ENCODE measurements at regions not wholly inside any gene's neighbourhood (a gene's known extent, or its start where the extent isn't known, plus 50 kb on each side); places are given as distances from the start of the nearest gene placed in this dataset.

DNA sequence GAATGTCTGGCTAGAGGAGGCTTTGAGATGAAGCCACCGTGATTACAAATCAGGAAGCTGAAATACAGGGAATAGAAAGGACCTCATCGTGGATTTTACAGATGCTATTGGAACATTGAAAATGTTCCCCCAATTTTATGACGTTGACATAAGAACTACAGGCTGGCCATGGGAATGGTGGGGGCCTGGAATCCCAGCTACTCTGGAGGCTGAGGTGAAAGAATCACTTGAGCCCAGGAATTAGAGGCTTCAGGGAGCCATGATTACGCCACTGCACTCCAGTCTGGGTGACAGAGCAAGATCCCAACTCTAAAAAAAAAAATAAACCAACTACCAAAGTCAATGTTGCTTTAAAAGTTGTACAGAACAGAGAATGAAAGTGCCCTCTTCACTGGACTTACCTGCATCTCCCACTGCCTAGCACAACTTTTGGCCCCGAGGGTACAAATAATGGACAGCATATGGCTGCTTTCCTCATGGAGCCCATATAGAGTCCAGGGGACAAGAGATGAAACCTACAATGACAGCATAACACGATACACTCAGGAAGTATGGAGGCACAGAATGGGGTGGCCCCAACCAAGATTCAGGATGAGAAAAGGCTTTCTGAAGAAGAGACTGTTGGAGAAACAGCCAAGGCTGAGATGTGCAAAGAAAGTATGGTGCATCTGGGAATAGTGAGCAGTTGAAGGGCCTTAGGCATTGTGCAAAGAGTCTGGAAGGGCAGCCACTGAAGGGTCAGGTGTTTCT lies 254.8 kb downstream of the MYCN start:
- no peaks in the 10 kb centered on the region for H3K9me3 ChIP-seq (ENCODE audit: insufficient read depth, low read depth, low read length)
- no peaks in the 10 kb centered on the region for H3K4me1 ChIP-seq (ENCODE audit: insufficient read depth, low read length)
- no peak overlapping the region for H3K27ac ChIP-seq (ENCODE audit: low read depth, low read length)
- no peak overlapping the region for H3K4me3 ChIP-seq (ENCODE audit: low read length)
- H3K36me3 ChIP-seq (ENCODE audit: insufficient read depth, low read length) = no peaks in the 10 kb centered on the region
- 88% methylated on average over 6 of the region's 6 CpGs for WGBS
- no peaks in the 10 kb centered on the region for H3K27me3 ChIP-seq (ENCODE audit: insufficient read depth, low read length)
- H3K9ac ChIP-seq (ENCODE audit: low read depth, low read length) = no peak overlapping the region

DNA sequence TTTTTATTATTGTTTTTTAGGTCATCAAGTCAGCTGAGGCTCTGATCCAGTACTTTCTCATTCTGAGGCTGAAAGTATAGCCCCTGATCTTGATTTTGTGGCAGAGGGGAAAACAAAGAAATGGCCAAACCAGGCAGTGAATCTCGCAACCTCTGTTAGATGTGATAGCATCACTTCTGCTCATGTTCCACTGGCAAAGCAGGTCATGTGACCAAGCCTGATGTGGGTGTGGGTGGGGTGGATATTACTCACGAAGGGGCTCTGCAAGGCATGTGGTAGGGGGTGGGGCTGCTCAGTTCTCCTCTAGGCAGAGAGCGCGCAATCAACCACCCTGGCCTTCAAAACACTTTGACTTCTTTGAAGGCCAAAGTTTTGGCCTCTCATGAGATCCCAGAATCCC lies 254.2 kb downstream of the MYCN start:
- no peaks in the 10 kb centered on the region for H3K9me3 ChIP-seq (ENCODE audit: insufficient read depth, low read depth, low read length)
- H3K27ac ChIP-seq (ENCODE audit: low read depth, low read length) = no peak overlapping the region
- no peak overlapping the region for H3K9ac ChIP-seq (ENCODE audit: low read depth, low read length)
- 84% methylated on average over 4 of the region's 4 CpGs for WGBS
- no peak overlapping the region for H3K4me3 ChIP-seq (ENCODE audit: low read length)
- no peaks in the 10 kb centered on the region for H3K27me3 ChIP-seq (ENCODE audit: insufficient read depth, low read length)
- no peaks in the 10 kb centered on the region for H3K4me1 ChIP-seq (ENCODE audit: insufficient read depth, low read length)
- no peaks in the 10 kb centered on the region for H3K36me3 ChIP-seq (ENCODE audit: insufficient read depth, low read length)

DNA sequence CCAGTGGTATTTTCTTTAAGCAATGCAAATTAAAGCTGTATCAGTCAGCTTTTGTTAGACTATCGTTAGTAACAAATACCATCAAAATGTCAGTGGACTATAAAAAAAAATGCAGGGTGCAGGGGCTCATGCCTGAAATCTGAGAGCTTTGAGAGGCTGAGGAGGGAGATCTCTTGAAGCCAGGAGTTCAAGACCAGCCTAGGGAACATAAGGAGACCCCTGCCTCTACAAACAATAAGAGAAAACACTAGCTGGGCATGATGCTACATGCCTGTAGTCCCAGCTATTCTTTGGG lies 253.7 kb downstream of the MYCN start:
- H3K27me3 ChIP-seq (ENCODE audit: insufficient read depth, low read length) = no peaks in the 10 kb centered on the region
- H3K27ac ChIP-seq (ENCODE audit: low read depth, low read length) = no peak overlapping the region
- H3K4me1 ChIP-seq (ENCODE audit: insufficient read depth, low read length) = no peaks in the 10 kb centered on the region
- H3K4me3 ChIP-seq (ENCODE audit: low read length) = no peak overlapping the region
- no peaks in the 10 kb centered on the region for H3K9me3 ChIP-seq (ENCODE audit: insufficient read depth, low read depth, low read length)
- H3K9ac ChIP-seq (ENCODE audit: low read depth, low read length) = no peak overlapping the region
- WGBS = no CpG with 5 or more reads among the region's 1 CpG
- no peaks in the 10 kb centered on the region for H3K36me3 ChIP-seq (ENCODE audit: insufficient read depth, low read length)

DNA sequence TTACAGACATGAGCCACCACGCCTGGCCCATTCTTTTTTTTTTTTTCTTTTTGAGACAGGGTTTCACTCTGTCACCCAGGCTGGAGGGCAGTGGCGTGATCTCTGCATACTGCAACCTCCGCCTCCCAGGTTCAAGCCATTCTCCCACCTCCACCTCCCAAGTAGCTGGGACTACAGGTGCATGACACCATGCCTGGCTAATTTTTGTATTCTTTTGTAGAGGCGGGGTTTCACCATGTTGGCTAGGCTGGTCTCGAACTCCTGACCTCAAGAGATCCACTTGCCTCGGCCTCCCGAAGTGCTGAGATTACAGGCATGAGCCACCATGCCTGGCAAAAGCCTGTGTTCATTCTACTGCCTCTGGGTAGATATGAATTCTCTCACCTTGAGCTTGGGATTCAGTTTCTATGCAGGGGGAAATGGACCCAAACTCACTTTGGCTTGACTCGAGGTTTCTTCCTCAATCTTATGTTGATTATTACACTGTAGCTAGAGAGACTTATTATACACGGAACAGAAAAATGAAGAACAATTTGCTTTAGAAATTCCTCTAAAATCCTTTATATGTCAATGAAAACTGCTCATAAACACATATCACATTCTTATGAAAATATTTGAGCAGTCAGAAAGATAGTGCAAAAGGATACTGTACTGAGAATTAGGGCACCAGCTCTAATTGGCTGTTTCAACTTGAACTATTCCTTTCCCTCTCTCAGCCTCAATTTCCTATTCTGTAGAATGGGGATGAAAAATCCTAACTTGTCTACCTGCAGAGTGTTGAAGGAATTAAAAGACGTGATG lies 252.3 kb downstream of the MYCN start:
- Histone ChIP-seq H3K27ac (ENCODE audit: low read depth, low read length) (no peak overlapping the region), H3K9me3 (ENCODE audit: insufficient read depth, low read depth, low read length) (no peaks in the 10 kb centered on the region)
- WGBS = 88% methylated on average over 8 of the region's 10 CpGs

DNA sequence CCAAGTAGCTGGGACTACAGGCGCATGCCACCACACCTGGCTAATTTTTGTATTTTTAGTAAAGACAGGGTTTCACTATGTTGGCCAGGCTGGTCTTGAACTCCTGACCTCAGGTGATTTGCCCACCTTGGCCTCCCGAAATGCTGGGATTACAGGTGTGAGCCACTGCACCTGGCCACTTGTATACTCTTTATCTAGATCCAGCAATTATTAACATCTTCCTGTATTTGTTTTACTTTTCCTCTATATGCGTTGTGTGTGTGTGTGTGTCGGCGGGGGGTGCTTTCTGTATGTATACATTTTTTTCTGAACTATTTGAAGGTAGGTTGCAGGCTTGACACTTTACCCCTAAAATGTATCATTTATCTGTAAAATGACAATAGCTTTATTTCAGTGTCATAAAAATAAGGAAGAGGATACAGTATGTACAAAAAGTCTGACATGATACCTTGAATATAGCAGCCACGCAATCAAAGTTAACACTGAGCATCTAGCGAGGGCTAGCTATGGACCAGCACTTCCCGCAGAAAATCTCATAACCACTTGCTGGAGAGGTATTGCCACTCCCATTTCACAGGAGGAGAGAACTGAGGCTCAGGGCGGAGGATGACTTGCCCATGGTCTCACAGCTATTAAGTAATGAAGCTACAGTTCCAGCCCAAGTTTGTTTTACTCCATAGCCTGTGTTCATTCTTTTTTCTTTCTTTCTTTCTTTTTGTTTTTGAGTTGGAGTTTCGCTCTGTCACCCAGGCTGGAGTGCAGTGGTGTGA lies 251.3 kb downstream of the MYCN start:
- Histone ChIP-seq H3K36me3 (ENCODE audit: insufficient read depth, low read length) (no peaks in the 10 kb centered on the region), H3K4me1 (ENCODE audit: insufficient read depth, low read length) (no peaks in the 10 kb centered on the region; the same call in 1 of the 2 replicates), H3K27ac (ENCODE audit: low read depth, low read length) (no peak overlapping the region), H3K9me3 (ENCODE audit: insufficient read depth, low read depth, low read length) (no peaks in the 10 kb centered on the region), H3K4me3 (ENCODE audit: low read length) (no peak overlapping the region), H3K9ac (ENCODE audit: low read depth, low read length) (no peak overlapping the region), H3K27me3 (ENCODE audit: insufficient read depth, low read length) (no peaks in the 10 kb centered on the region)
- 90% methylated on average over 7 of the region's 10 CpGs for WGBS

More for the DNA sequence above, 252.3 kb downstream of the MYCN start:
- H3K4me1 ChIP-seq (ENCODE audit: insufficient read depth, low read length) = no peaks in the 10 kb centered on the region; the same call in 1 of the 2 replicates
- no peak overlapping the region for H3K9ac ChIP-seq (ENCODE audit: low read depth, low read length)
- no peaks in the 10 kb centered on the region for H3K36me3 ChIP-seq (ENCODE audit: insufficient read depth, low read length)
- H3K27me3 ChIP-seq (ENCODE audit: insufficient read depth, low read length) = no peaks in the 10 kb centered on the region
- no peak overlapping the region for H3K4me3 ChIP-seq (ENCODE audit: low read length)

DNA sequence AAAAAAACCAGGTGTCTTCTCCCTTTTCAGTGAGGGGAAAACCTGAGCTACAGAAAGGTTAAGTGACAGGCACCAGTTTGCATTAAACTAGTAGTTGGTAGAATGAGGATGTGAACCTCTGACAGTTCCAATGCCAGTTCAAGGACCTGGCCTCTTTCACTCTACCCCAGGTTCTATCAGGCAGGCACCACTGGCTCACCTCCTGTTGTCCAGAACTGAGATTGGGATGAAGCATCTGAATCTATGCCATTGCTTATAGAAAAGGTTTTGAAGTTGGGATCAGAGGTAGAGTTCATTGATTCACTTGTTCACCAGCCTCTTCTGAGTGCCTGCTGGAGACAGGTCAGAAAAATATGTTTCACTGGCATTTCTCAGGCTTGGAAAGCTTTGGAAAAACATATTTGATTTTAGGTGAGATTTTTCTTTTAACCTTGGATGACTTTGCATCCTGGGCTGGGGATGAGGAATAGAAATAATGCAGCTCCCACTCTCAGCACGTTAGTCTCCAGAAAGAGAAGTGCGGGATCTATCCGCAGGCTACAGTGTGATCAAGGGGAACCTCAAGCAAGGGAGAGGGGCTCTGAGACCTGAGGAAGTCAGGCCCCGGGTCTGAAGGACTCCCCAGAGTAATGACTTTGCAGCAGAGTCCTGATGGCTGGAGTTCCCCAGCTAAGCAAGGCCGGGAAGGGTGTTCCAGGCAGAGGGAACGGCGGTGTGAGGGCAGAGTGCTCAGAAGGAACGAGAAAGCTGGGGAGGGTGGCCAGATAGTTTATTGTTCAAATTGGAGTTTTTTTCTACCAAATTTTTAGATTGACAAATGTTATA lies 250.3 kb downstream of the MYCN start:
- Histone ChIP-seq H3K4me1 (ENCODE audit: insufficient read depth, low read length) (peaks cover 2% of the 10 kb centered on the region; the same call in 1 of the 2 replicates), H3K27ac (ENCODE audit: low read depth, low read length) (no peak overlapping the region), H3K4me3 (ENCODE audit: low read length) (no peak overlapping the region), H3K27me3 (ENCODE audit: insufficient read depth, low read length) (no peaks in the 10 kb centered on the region), H3K9ac (ENCODE audit: low read depth, low read length) (no peak overlapping the region), H3K36me3 (ENCODE audit: insufficient read depth, low read length) (no peaks in the 10 kb centered on the region), H3K9me3 (ENCODE audit: insufficient read depth, low read depth, low read length) (no peaks in the 10 kb centered on the region)
- 85% methylated on average over 8 of the region's 8 CpGs for WGBS

DNA sequence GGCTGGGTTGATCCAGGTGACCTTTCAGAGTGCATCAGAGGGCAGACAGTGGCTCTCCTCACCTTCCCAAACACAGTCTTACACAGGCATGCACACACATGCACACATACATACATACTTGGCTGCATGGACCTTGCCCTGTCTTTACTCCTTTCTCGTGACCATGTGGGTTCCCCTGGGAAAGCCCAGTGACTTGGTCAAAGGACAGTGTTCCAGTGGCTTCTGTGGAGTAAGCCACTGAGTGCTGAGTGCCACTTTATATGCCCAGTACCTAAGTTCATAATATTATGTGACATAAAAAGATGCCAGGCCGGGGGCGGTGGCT lies 249.4 kb downstream of the MYCN start:
- H3K9me3 ChIP-seq (ENCODE audit: insufficient read depth, low read depth, low read length) = no peaks in the 10 kb centered on the region
- WGBS = 96% methylated on average over 3 of the region's 3 CpGs
- H3K27ac ChIP-seq (ENCODE audit: low read depth, low read length) = no peak overlapping the region
- no peak overlapping the region for H3K9ac ChIP-seq (ENCODE audit: low read depth, low read length)
- no peaks in the 10 kb centered on the region for H3K27me3 ChIP-seq (ENCODE audit: insufficient read depth, low read length)
- H3K4me1 ChIP-seq (ENCODE audit: insufficient read depth, low read length) = peaks cover 9% of the 10 kb centered on the region; the same call in 1 of the 2 replicates
- H3K4me3 ChIP-seq (ENCODE audit: low read length) = no peak overlapping the region
- H3K36me3 ChIP-seq (ENCODE audit: insufficient read depth, low read length) = no peaks in the 10 kb centered on the region

DNA sequence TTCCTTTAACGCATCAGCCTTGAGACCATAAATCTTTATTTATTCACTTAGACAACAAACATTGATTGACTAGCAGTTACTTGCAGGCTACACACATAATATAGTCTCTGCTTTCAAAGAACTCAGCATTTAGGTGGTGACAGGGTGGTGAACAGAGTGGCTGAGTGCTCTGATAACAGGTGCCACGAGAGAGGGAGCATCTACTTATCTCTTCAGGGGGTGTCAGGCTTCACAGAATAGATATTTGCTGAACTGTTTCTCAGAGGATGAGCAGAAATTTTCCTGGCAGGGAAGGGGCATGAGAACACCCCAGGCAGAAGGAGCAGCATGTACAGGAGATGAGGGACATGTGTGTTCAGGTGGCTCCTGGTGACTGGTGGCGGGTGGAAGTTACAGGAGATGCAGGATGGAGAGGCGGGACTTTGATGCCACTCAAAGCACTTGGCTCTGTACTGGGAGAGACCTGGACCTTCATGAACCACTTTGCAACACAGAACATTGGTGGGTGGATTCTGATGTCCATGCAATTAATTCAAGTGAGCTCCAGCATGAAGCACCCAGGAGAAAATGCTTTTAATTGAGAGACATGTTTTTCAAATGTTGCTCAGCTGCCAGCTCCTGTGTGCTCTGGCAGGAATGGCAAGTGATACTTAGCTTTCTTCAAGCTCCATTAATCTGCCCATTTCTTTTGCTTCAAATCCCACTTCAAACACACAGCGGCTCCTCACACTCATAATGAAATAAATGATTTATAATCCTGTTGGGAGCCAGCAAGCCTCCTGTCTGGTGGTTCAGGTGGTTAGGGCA lies 248.9 kb downstream of the MYCN start:
- WGBS = 91% methylated on average over 4 of the region's 5 CpGs
- Histone ChIP-seq H3K27me3 (ENCODE audit: insufficient read depth, low read length) (no peaks in the 10 kb centered on the region), H3K4me1 (ENCODE audit: insufficient read depth, low read length) (peaks cover 15% of the 10 kb centered on the region; the same call in 1 of the 2 replicates)

DNA sequence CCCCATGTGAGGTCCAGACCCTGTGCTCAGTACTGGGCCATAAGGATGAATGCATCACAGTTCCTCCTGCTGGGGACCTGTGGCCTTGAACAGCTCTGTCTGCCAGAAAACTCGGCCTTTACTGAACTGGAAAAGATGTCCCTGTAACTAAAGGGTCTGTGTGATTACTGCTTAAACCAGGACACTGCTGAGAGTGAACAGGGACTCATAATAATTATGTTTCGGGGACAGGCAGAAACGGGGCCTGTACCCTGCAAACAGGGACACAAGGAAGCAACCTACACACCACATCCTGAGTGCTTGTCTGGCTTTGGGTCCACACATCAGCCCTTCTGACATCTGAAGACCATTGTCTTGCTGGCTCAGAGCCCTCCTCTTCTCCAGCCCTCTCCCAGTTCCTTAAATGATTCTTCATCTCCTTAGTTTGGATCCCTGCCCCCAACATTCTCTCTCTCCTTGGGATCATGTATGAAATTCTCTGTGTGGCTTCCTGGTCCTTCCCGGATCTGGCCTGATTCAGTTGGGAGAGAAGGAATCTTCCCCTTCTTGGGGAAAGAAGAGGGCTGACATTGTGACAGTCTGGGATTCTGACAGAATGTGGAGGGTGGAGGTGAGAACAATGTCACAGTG lies 248.0 kb downstream of the MYCN start:
- H3K27ac ChIP-seq (ENCODE audit: low read depth, low read length) = no peak overlapping the region
- no peaks in the 10 kb centered on the region for H3K9me3 ChIP-seq (ENCODE audit: insufficient read depth, low read depth, low read length)
- H3K9ac ChIP-seq (ENCODE audit: low read depth, low read length) = no peak overlapping the region
- H3K27me3 ChIP-seq (ENCODE audit: insufficient read depth, low read length) = no peaks in the 10 kb centered on the region
- 82% methylated on average over 4 of the region's 4 CpGs for WGBS
- H3K4me1 ChIP-seq (ENCODE audit: insufficient read depth, low read length) = peaks cover 17% of the 10 kb centered on the region; the same call in 1 of the 2 replicates
- H3K36me3 ChIP-seq (ENCODE audit: insufficient read depth, low read length) = no peaks in the 10 kb centered on the region
- H3K4me3 ChIP-seq (ENCODE audit: low read length) = no peak overlapping the region

More for the DNA sequence above, 248.9 kb downstream of the MYCN start:
- Histone ChIP-seq H3K36me3 (ENCODE audit: insufficient read depth, low read length) (no peaks in the 10 kb centered on the region), H3K27ac (ENCODE audit: low read depth, low read length) (no peak overlapping the region), H3K9me3 (ENCODE audit: insufficient read depth, low read depth, low read length) (no peaks in the 10 kb centered on the region), H3K4me3 (ENCODE audit: low read length) (no peak overlapping the region), H3K9ac (ENCODE audit: low read depth, low read length) (no peak overlapping the region)

DNA sequence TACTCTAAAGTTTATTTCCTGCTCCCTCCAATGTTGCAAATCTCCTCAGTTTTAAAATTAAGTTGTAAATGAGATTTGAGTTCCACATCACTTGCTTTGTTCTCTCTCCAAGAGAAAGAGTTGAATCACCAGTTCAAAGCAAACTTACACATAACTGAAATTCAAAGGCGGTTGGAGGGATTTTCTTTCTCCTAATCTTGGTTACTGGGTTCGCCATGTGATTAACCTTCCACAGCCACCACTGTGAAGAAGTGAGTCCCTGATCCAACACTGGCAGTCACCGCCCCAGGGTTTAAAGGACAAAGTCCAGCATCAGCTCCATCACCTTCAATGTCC lies 247.1 kb downstream of the MYCN start:
- Histone ChIP-seq H3K36me3 (ENCODE audit: insufficient read depth, low read length) (no peaks in the 10 kb centered on the region), H3K9me3 (ENCODE audit: insufficient read depth, low read depth, low read length) (no peaks in the 10 kb centered on the region), H3K27ac (ENCODE audit: low read depth, low read length) (no peak overlapping the region), H3K4me1 (ENCODE audit: insufficient read depth, low read length) (peaks cover 17% of the 10 kb centered on the region; the same call in 1 of the 2 replicates), H3K4me3 (ENCODE audit: low read length) (no peak overlapping the region), H3K27me3 (ENCODE audit: insufficient read depth, low read length) (no peaks in the 10 kb centered on the region), H3K9ac (ENCODE audit: low read depth, low read length) (no peak overlapping the region)
- WGBS = 94% methylated on average over 3 of the region's 3 CpGs
